ENCODE measurements at regions not wholly inside any gene's neighbourhood (a gene's known extent, or its start where the extent isn't known, plus 50 kb on each side); places are given as distances from the start of the nearest gene placed in this dataset.

DNA sequence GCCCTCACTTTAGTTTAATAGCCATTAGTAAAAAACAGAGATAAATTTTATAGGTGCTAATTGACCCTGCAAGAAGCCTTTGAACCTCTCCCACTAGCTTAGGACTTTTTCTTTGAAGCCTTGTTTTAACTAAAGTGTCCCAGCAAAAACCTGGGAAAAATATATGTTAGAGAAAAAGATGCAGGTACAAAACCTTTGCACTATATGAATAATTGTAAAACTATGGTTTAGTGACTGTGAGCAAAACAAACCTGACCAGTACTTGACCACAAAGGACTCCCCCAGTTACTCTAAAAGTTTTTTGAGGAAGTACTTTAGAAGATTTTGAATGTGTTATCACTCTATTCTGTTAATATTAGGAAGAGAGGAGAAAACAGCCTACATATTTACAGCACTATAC, 123.3 kb upstream of the TP63 start:
- Histone ChIP-seq H3K4me1 (ENCODE audit: control insufficient read depth, insufficient read depth, low read length) (no peaks in the 10 kb centered on the region), H3K27ac (ENCODE audit: low read depth, low read length) (no peak overlapping the region), H3K9me3 (ENCODE audit: control insufficient read depth, insufficient read depth, low read length) (no peaks in the 10 kb centered on the region), H3K4me3 (ENCODE audit: low read depth, low read length) (no peak overlapping the region), H3K36me3 (ENCODE audit: control insufficient read depth, insufficient read depth, low read length) (no peaks in the 10 kb centered on the region), H3K27me3 (ENCODE audit: control insufficient read depth, insufficient read depth, low read length) (no peaks in the 10 kb centered on the region)
- no peak for DNase-seq (ENCODE audit: low read depth in 4 of 6, low spot score in 6 of 6)

DNA sequence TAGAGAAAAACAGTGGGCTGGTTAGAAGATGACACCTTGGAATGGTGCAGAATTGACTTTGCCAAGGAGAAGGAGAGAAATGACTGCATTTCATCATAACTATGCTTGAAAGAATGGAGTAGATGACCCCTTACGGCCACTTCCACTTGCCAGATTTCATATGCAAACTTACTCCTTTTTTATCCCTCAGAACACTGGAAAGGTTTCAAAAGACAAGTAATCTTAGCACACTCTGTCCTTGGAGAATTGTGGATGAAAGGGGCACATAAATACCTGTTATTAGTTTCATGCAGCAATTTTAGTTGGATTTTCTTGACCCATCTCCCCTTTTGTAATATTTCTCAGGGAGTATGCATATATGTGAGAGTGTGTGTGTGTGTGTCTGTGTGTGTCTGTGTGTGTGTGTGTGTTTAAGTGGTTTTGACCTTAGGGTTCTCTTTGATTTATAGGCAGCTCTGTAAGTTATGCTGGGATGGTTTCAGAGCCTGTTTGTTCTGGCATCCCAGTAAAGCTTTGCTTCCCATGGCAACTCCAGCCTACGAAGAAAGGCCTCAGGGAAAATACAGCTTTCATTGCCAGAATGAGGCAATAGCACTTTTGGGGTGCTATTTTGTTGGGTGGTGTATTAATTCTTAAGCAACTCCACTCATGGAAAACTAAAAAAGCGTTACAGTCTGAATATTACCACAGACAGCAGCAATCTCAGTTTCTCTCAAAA, 122.2 kb upstream of the TP63 start:
- H3K27ac ChIP-seq (ENCODE audit: low read depth, low read length), result peak overlapping the region; percentile 49
- peak in 3 of 6 donors; percentile 35 to 71 (median 53) for DNase-seq (ENCODE audit: low read depth in 4 of 6, low spot score in 6 of 6)
- no peaks in the 10 kb centered on the region for H3K9me3 ChIP-seq (ENCODE audit: control insufficient read depth, insufficient read depth, low read length)
- H3K36me3 ChIP-seq (ENCODE audit: control insufficient read depth, insufficient read depth, low read length), result no peaks in the 10 kb centered on the region
- WGBS (ENCODE audit: insufficient coverage), result no CpG with 5 or more reads among the region's 3 CpGs
- no peaks in the 10 kb centered on the region for H3K27me3 ChIP-seq (ENCODE audit: control insufficient read depth, insufficient read depth, low read length)
- no peak overlapping the region for H3K4me3 ChIP-seq (ENCODE audit: low read depth, low read length)
- no peaks in the 10 kb centered on the region for H3K4me1 ChIP-seq (ENCODE audit: control insufficient read depth, insufficient read depth, low read length)

DNA sequence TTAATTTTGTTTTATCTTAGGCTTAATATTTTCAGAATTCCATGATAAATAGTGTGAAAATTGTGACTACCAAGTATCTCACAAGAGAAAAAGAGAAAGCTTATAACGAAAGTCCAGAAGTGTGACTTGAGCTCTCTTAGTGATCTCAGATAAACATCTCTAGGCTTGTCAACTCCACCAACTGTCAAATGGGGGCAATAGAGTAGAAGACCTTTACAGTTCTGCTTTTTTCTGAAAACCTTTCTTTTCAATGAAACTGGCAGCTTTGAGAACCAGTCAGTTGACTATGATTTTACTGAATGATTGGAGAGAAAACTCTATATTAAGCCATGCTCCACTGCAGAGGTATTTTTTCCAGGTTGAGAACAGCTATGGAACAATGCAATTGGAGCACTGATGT, 119.2 kb upstream of the TP63 start:
- no peak overlapping the region for H3K4me3 ChIP-seq (ENCODE audit: low read depth, low read length)
- no peak for DNase-seq (ENCODE audit: low read depth in 4 of 6, low spot score in 6 of 6)
- H3K9me3 ChIP-seq (ENCODE audit: control insufficient read depth, insufficient read depth, low read length), result no peaks in the 10 kb centered on the region
- WGBS (ENCODE audit: insufficient coverage), result no CpG with 5 or more reads among the region's 1 CpG
- no peak overlapping the region for H3K27ac ChIP-seq (ENCODE audit: low read depth, low read length)
- H3K27me3 ChIP-seq (ENCODE audit: control insufficient read depth, insufficient read depth, low read length), result no peaks in the 10 kb centered on the region
- H3K36me3 ChIP-seq (ENCODE audit: control insufficient read depth, insufficient read depth, low read length), result no peaks in the 10 kb centered on the region
- no peaks in the 10 kb centered on the region for H3K4me1 ChIP-seq (ENCODE audit: control insufficient read depth, insufficient read depth, low read length)

DNA sequence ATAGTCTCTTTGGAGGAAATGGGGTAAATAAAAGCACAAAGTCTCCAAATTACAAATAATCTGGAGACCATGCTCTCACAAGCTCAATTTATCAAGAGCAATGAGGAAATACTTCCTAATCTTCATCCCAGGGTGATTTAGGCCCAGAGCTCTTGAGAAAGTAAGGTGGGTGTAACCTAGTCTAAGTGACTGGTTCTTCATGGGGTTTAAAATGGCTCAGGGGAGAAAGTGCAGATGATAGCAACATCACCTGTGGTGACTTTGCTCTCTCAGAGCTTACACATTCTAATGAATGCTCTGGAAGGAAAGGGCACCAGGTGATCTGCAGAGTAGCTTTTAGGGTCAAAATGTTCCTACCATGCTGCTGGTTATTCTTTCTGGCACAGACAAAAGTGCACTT, 118.4 kb upstream of the TP63 start:
- Histone ChIP-seq H3K4me3 (ENCODE audit: low read depth, low read length) (no peak overlapping the region), H3K9me3 (ENCODE audit: control insufficient read depth, insufficient read depth, low read length) (no peaks in the 10 kb centered on the region), H3K27me3 (ENCODE audit: control insufficient read depth, insufficient read depth, low read length) (no peaks in the 10 kb centered on the region), H3K27ac (ENCODE audit: low read depth, low read length) (no peak overlapping the region), H3K4me1 (ENCODE audit: control insufficient read depth, insufficient read depth, low read length) (no peaks in the 10 kb centered on the region), H3K36me3 (ENCODE audit: control insufficient read depth, insufficient read depth, low read length) (no peaks in the 10 kb centered on the region)
- DNase-seq (ENCODE audit: low read depth in 4 of 6, low spot score in 6 of 6), result no peak

DNA sequence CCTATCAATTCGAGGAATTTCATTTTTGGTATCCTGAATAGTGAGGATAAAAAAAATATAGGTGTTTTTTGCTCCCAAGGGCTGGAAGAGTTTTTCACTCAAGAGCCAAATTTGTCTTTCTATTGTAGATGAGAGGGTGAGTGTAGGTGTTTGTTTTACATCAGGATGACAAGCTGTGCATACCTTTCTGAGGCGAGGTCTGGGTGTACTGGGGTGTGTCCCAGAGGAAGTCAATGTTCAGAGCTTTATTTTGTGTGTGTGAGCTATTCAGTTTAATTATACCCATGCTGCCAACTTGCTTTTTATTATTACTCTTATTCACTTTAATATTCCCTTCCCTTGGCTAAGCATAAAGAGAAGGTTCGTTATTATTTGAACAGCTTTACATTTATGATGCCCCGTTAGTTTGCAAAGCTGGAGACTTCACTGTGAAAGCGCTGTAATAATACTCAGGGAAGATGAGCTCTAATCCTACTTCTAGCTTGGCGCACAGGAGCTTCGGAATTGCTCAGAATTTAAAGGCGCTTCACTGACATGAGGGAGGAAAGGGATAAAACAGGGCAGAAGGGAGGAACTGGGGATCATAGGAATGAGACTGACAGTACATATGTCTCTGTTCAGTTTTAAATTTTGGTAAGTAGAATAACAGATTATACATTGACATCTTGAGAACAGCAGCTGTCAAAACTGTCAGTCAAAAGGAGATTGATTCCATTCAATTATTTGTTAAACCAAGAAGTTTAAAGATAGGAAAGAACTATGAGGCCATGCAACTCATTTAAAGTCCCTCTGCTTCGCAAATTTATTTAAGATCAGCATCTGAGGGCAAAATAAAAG, 117.7 kb upstream of the TP63 start:
- H3K36me3 ChIP-seq (ENCODE audit: control insufficient read depth, insufficient read depth, low read length), result no peaks in the 10 kb centered on the region
- no peaks in the 10 kb centered on the region for H3K9me3 ChIP-seq (ENCODE audit: control insufficient read depth, insufficient read depth, low read length)
- H3K4me3 ChIP-seq (ENCODE audit: low read depth, low read length), result no peak overlapping the region
- no peaks in the 10 kb centered on the region for H3K4me1 ChIP-seq (ENCODE audit: control insufficient read depth, insufficient read depth, low read length)
- no peaks in the 10 kb centered on the region for H3K27me3 ChIP-seq (ENCODE audit: control insufficient read depth, insufficient read depth, low read length)
- DNase-seq (ENCODE audit: low read depth in 4 of 6, low spot score in 6 of 6), result peak in 2 of 6 donors; percentile 36 to 39
- 76% methylated on average over 7 of the region's 9 CpGs for WGBS (ENCODE audit: insufficient coverage)
- peak overlapping the region; percentile 4 for H3K27ac ChIP-seq (ENCODE audit: low read depth, low read length)

DNA sequence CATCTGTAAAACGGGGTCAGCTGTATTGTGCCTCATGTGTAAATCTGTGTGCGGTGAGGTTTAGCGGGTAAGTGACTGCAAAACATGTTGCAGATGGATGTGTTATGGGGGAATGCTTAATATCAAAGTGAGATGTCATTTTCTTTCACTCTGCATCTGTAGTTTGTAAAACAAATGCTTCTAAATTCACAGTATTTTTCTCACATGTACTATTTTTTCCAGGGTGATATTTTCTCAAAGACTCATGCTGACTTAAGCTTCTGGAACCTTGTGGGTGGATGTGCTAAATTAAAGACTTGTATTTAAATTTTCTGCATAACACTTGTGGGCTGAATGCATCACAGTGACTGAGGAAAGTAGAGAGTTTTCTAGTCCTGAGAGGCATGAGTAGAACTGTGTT, 115.2 kb upstream of the TP63 start:
- peak in 1 of 6 donors; percentile 60 for DNase-seq (ENCODE audit: low read depth in 4 of 6, low spot score in 6 of 6)
- H3K27me3 ChIP-seq (ENCODE audit: control insufficient read depth, insufficient read depth, low read length), result no peaks in the 10 kb centered on the region
- H3K27ac ChIP-seq (ENCODE audit: low read depth, low read length), result no peak overlapping the region
- no CpG with 5 or more reads among the region's 3 CpGs for WGBS (ENCODE audit: insufficient coverage)
- H3K4me3 ChIP-seq (ENCODE audit: low read depth, low read length), result no peak overlapping the region
- H3K9me3 ChIP-seq (ENCODE audit: control insufficient read depth, insufficient read depth, low read length), result no peaks in the 10 kb centered on the region
- H3K36me3 ChIP-seq (ENCODE audit: control insufficient read depth, insufficient read depth, low read length), result no peaks in the 10 kb centered on the region
- H3K4me1 ChIP-seq (ENCODE audit: control insufficient read depth, insufficient read depth, low read length), result no peaks in the 10 kb centered on the region

DNA sequence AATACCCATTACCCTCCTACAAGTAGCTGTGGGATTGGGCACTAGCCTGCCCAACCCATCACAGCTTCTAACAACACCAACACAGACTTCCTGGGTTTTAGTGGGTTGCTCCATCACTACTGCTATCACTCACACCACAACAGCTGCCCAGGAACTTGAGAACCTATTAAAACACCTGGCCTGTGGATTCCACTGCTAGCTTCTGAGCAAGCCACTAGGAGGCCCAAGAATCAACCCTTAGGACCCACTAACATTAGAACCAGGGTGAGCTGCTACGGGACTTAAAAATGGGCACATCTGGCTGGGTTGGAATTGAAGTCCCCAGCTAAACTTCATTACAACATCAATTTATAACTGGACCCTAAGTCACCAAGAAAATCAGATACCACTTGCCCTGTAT, 113.2 kb upstream of the TP63 start:
- Histone ChIP-seq H3K27ac (ENCODE audit: low read depth, low read length) (no peak overlapping the region), H3K9me3 (ENCODE audit: control insufficient read depth, insufficient read depth, low read length) (no peaks in the 10 kb centered on the region), H3K27me3 (ENCODE audit: control insufficient read depth, insufficient read depth, low read length) (no peaks in the 10 kb centered on the region), H3K36me3 (ENCODE audit: control insufficient read depth, insufficient read depth, low read length) (no peaks in the 10 kb centered on the region), H3K4me1 (ENCODE audit: control insufficient read depth, insufficient read depth, low read length) (no peaks in the 10 kb centered on the region), H3K4me3 (ENCODE audit: low read depth, low read length) (no peak overlapping the region)
- WGBS (ENCODE audit: insufficient coverage), result 80% methylated on average over 1 of the region's 1 CpG
- no peak for DNase-seq (ENCODE audit: low read depth in 4 of 6, low spot score in 6 of 6)

DNA sequence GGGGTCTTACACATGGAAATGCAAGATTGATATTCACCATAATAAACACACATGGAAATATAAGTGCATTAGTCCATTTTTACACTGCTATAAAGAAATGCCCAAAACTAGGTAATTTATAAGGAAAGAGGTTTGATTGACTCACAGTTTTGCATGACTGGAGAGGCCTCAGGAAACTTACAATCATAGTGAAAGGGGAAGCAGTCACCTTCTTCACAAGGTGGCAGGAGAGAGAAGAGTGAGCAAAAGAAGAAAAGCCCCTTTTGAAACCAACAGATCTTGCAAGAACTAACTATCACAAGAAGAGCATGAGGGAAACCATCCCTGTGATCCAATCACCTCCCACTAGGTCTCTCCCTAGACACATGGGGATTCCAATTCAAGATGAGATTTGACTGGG, 111.7 kb upstream of the TP63 start:
- H3K4me1 ChIP-seq (ENCODE audit: control insufficient read depth, insufficient read depth, low read length), result no peaks in the 10 kb centered on the region
- no peaks in the 10 kb centered on the region for H3K36me3 ChIP-seq (ENCODE audit: control insufficient read depth, insufficient read depth, low read length)
- no peak for DNase-seq (ENCODE audit: low read depth in 4 of 6, low spot score in 6 of 6)
- H3K9me3 ChIP-seq (ENCODE audit: control insufficient read depth, insufficient read depth, low read length), result no peaks in the 10 kb centered on the region
- no peaks in the 10 kb centered on the region for H3K27me3 ChIP-seq (ENCODE audit: control insufficient read depth, insufficient read depth, low read length)
- no peak overlapping the region for H3K27ac ChIP-seq (ENCODE audit: low read depth, low read length)
- no peak overlapping the region for H3K4me3 ChIP-seq (ENCODE audit: low read depth, low read length)

DNA sequence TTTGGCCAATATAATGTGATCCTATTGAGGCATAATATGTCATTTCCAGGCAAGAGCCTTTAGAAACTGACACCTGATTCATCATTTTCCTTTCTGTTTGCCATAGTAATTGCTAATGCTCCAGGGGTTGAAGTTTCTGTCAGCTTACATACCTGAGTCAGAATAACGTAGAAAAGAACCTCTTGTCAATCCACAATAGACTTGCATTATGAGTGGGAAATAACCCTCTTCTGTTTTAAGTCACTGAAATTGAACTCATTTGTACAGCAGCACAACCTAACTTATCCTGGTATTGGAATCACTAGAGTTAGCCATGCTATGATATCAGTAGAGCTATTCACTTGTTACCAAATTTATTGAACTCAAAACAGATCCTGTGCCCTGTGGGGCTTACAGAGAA, 101.7 kb upstream of the TP63 start:
- Histone ChIP-seq H3K4me1 (ENCODE audit: control insufficient read depth, insufficient read depth, low read length) (no peaks in the 10 kb centered on the region), H3K36me3 (ENCODE audit: control insufficient read depth, insufficient read depth, low read length) (no peaks in the 10 kb centered on the region), H3K4me3 (ENCODE audit: low read depth, low read length) (no peak overlapping the region), H3K27me3 (ENCODE audit: control insufficient read depth, insufficient read depth, low read length) (no peaks in the 10 kb centered on the region), H3K27ac (ENCODE audit: low read depth, low read length) (no peak overlapping the region), H3K9me3 (ENCODE audit: control insufficient read depth, insufficient read depth, low read length) (no peaks in the 10 kb centered on the region)
- DNase-seq (ENCODE audit: low read depth in 4 of 6, low spot score in 6 of 6), result no peak
- WGBS (ENCODE audit: insufficient coverage), result no CpG with 5 or more reads among the region's 1 CpG

DNA sequence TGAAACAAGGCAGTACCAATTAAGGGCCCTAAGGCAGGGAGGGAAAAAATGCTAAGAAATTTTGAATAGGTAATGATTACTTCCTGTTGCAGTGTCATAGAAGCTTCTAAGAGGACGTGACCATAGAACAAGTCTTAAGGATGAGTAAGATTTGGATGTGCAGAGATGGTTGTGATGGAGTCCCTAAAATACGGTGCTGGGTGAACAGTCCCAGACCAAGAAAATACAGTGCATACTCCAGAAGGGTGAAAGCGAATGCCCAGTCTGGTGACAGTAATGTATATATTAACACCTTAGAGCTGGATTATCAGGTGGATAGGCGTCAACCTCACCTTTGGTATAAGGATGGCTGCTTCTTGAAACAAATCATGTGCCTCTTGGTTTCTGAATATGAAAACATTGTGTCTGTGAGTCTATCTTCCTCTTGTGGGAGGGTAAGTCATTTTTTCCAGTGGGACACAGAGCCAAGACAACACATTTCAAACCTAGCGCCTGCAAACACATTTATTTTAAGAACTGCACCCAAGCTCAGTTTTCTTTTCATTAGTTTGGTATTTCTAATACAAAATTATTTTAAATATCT, 101.2 kb upstream of the TP63 start:
- Histone ChIP-seq H3K4me1 (ENCODE audit: control insufficient read depth, insufficient read depth, low read length) (no peaks in the 10 kb centered on the region), H3K9me3 (ENCODE audit: control insufficient read depth, insufficient read depth, low read length) (no peaks in the 10 kb centered on the region), H3K4me3 (ENCODE audit: low read depth, low read length) (no peak overlapping the region), H3K27me3 (ENCODE audit: control insufficient read depth, insufficient read depth, low read length) (no peaks in the 10 kb centered on the region), H3K36me3 (ENCODE audit: control insufficient read depth, insufficient read depth, low read length) (no peaks in the 10 kb centered on the region), H3K27ac (ENCODE audit: low read depth, low read length) (no peak overlapping the region)
- no peak for DNase-seq (ENCODE audit: low read depth in 4 of 6, low spot score in 6 of 6)
- 100% methylated on average over 1 of the region's 5 CpGs for WGBS (ENCODE audit: insufficient coverage)
